ENCODE measurements at regions not wholly inside any gene's neighbourhood (a gene's known extent, or its start where the extent isn't known, plus 50 kb on each side); places are given as distances from the start of the nearest gene placed in this dataset.

GRCh38 chr2:174016447-174016846 lies 51.3 kb upstream of the SP3 start:
- no TSS peak for BruUV-seq (replicated peaks)
- Histone ChIP-seq H3K36me3 (ENCODE audit: insufficient read depth, low read length, poor library complexity, severe bottlenecking) (no peaks in the 10 kb centered on the region), H3K9me3 (ENCODE audit: low read depth, low read length, poor library complexity, severe bottlenecking) (no peaks in the 10 kb centered on the region), H3K4me3 (ENCODE audit: low read depth, low read length, poor library complexity, severe bottlenecking) (no peak overlapping the region), H3K27ac (ENCODE audit: low read depth, low read length, poor library complexity, severe bottlenecking) (no peak overlapping the region), H3K27me3 (replicated peaks; ENCODE audit: insufficient read depth, low read depth, low read length, poor library complexity) (no peaks in the 10 kb centered on the region), H3K4me1 (ENCODE audit: insufficient read depth, low read length, poor library complexity, severe bottlenecking) (no peaks in the 10 kb centered on the region)
- ChIA-PET POLR2A (ENCODE audit: low non-redundant PET) (no interaction called here), CTCF (no interaction called here)
- no peak for DNase-seq (ENCODE audit: low spot score)
- TF ChIP-seq EZH2 (IDR thresholded peaks at IDR 0.05; ENCODE audit: borderline replicate concordance, low read depth, low read length, poor library complexity, severe bottlenecking): no peak
- no peak for TF ChIP-seq CTCF (conservative IDR thresholded peaks at IDR 0.05; ENCODE audit: low read depth, low read length)
- intact Hi-C loops (cut with micrococcal nuclease; ENCODE audit: unreplicated experiment): no loop called here

- CTCF ChIA-PET: no interaction called here
These were observed 50.3 kb upstream of the SP3 start for GRCh38 chr2:174015428-174015827.

More at GRCh38 chr2:174015428-174015827, 50.3 kb upstream of the SP3 start:
- BruUV-seq (replicated peaks): no TSS peak
- no peak overlapping the region for H3K4me3 ChIP-seq (ENCODE audit: low read depth, low read length, poor library complexity, severe bottlenecking)
- no peaks in the 10 kb centered on the region for H3K4me1 ChIP-seq (ENCODE audit: insufficient read depth, low read length, poor library complexity, severe bottlenecking)
- no peak for DNase-seq (ENCODE audit: low spot score)
- POLR2A ChIA-PET (ENCODE audit: low non-redundant PET): interaction anchor here (0.6 kb wide), 1 partner anchor 1112 kb away, joined by 4 read pairs; no protein-coding TSS in a partner anchor
- no peak overlapping the region for H3K27ac ChIP-seq (ENCODE audit: low read depth, low read length, poor library complexity, severe bottlenecking)
- H3K9me3 ChIP-seq (ENCODE audit: low read depth, low read length, poor library complexity, severe bottlenecking): no peaks in the 10 kb centered on the region
- no peaks in the 10 kb centered on the region for H3K27me3 ChIP-seq (replicated peaks; ENCODE audit: insufficient read depth, low read depth, low read length, poor library complexity)
- H3K36me3 ChIP-seq (ENCODE audit: insufficient read depth, low read length, poor library complexity, severe bottlenecking): no peaks in the 10 kb centered on the region
- TF ChIP-seq CTCF (conservative IDR thresholded peaks at IDR 0.05; ENCODE audit: low read depth, low read length) (no peak), EZH2 (IDR thresholded peaks at IDR 0.05; ENCODE audit: borderline replicate concordance, low read depth, low read length, poor library complexity, severe bottlenecking) (no peak)
- intact Hi-C loops (cut with micrococcal nuclease; ENCODE audit: unreplicated experiment): no loop called here
